HG02571 (cell line): ENCODE measurements at regions not wholly inside any gene's neighbourhood (a gene's known extent, or its start where the extent isn't known, plus 50 kb on each side); places are given as distances from the start of the nearest gene placed in this dataset.
A peak's percentile ranks its signal among the peaks of the same experiment; 100 is the strongest.
"Not testable (repeated sequence)": the region's sequence is repeated elsewhere in the genome, so short reads cannot be mapped to it uniquely, and the experiment has no call there.

Experiments
- ATAC-seq: cut with Tn5 transposase; IDR thresholded peaks from one replicate; pipeline ENCODE4 v1.9.1; 2021; ENCODE audit warnings: mild to moderate bottlenecking, moderate library complexity; ENCODE audit not compliant: unreplicated experiment

DNA sequence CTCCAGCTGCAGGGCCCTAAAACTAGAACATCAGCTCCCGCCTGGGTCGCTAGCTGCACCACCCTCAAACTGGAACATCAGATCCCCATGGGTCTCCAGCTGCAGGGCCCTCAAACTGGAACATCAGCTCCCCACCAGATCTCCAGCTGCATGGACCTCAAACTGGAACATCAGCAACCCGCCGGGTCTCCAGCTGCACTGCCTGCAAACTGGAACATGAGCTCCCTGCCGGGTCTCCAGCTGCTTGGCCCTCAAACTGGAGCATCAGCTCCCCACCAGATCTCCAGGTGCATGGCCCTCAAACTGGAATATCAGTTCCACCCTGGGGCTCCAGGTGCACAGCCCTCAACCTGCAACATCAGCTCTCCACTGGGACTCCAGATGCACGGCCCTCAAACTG is 82.7 kb downstream of the TFRC start:
- not testable (repeated sequence) for ATAC-seq

- not testable (repeated sequence) for ATAC-seq
Observed at GRCh38 chr3:195996314-195996713, 85.6 kb downstream of the TFRC start.

GRCh38 chr3:195994343-195994742 is 86.0 kb upstream of the TNK2 start:
- ATAC-seq = not testable (repeated sequence)

GRCh38 chr3:195993671-195994070 is 85.3 kb upstream of the TNK2 start:
- ATAC-seq = not testable (repeated sequence)

GRCh38 chr3:195992956-195993595 is 84.7 kb upstream of the TNK2 start:
- ATAC-seq = not testable (repeated sequence)

GRCh38 chr3:195991986-195992385 is 83.6 kb upstream of the TNK2 start:
- ATAC-seq = not testable (repeated sequence)

DNA sequence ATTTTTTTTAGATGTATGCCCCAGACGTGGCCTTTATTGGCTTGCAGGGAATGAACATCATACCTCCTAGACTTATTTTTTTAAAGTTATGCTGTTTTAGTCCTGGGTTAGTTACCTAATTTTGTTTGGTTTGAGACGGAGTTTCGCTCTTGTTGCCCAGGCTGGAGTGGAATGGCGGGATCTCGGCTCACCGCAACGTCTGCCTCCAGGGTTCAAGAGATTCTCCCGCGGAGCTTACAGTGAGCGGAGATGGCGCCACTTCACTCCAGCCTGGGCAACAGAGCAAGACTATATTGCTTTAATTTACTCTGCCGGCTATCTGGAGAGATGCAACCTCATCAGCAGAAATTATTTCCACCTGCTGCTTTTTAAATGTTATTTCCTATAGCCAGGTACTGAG is 82.9 kb upstream of the TNK2 start:
- not testable (repeated sequence) for ATAC-seq

DNA sequence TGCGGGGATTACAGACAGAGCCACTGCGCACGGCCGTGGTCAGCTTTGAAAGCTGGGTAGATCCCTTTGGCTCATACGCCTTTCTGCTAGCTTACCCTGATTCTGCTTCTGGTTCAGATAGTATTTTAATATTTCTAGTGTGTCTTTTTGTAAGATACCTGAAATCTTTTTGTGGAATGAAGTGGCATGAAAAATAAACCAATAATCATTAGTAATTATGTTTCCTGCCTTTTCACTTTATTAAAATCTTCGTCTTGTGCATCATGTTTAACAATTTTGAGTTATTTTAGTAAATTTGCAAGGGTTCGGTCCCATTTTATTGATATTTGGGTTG is 82.5 kb upstream of the TNK2 start:
- not testable (repeated sequence) for ATAC-seq

- peak; percentile 92 for ATAC-seq
Observed at GRCh38 chr3:195989921-195990840, 81.8 kb upstream of the TNK2 start.

DNA sequence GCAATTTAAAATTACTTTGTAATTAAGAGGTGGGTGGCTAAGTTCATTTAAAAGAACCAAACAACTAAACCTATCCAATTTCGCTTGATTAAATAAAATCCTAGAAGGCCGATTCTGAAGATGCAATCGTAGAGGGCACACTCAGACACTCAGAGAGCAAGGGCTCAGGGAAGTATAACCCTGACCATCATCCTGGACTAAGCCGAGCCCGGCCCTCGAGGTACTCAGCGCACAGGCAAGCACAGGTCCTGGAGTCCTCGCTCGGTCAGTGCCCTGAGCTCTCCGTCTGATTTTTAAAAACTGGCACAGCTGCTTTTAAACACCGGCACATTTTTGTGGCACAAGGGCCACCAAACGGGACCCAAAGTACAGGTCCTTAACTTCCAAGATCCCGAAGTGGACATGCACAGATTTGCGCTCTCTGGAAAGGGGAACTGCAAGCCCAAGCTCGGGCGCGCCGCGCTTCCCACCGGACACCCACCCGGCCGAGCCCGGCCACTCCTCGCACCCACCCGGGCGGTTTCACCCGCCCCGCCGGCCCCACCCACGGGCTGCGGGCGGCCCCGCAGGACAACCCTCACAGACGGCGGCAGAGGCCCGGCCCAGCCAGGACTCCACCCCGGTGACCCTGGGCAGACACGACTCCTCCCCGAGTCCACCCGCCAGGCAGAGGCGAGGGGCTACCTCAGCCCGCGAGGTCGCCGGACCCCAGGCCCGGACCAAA is 81.0 kb upstream of the TNK2 start:
- peak; percentile 41 for ATAC-seq

DNA sequence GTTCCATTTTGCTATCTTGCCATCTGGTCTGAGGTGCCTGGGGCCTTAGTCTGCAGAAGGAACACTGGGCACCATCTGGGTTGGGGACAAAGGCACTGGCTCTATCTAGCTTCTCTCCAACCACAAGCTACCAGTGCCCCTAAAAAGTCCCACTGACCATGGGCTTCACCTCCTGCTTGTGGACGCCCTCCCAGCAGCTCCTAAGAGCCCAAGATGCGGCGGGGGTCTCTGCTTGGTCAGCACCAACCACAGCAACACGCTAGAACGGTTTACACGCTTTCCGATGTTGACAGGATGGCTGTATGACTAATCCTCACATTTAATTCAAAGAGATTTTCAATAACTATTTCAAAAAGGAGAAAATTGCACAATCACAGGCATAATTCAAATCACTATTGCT is 80.4 kb upstream of the TNK2 start:
- ATAC-seq = not testable (repeated sequence)

DNA sequence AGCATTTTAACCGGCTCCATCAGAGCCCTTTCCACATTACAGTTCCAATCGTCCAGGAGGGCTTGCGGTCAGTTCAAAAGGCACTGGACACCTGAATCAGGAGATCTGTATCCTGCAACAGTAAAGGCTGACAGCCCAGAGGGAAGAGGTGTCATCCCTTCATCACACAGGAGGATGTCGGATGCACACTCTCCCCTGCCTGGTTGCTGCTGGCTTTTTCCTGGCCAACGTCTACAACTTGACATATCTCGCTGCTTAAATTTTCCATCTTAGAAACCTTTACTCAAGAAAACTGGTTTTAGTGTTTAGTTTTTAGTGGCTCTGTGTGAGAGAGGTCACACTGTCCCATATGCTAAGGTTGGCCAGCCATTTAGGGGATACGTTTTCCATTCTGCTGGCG is 78.7 kb upstream of the TNK2 start:
- ATAC-seq = not testable (repeated sequence)

- not testable (repeated sequence) for ATAC-seq
Observed at GRCh38 chr3:195986576-195986975, 78.2 kb upstream of the TNK2 start.

GRCh38 chr3:195985348-195985920 is 77.1 kb upstream of the TNK2 start:
- not testable (repeated sequence) for ATAC-seq

DNA sequence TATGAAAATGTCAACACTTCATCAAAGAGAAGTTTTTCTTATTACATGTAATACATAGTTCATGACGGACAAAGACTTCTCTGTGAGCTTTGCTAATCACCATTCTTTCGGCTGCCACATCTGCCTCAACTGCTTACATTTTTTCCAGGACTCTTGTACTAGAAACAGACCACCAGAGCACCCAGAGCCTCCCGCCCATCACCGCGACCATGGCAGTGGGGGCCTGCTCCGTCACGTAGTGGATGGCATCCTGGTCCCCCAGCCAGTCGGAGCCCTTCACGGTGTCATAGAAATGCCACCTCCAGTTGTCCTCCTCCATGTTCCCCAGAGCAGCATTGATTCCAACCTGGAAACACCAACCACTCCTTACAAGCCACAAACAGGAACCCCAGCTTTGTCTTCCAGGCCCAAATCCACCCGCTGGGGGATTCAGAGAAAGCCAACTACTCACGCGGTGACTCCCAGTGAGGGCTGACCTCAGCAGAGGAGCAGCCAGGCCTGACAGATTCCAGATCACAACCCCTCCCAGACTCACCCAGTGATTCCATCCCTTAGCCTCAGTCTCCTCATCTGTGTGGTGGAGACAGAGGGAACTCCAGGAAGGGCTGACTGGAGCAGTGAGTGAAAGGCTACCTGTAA is 76.2 kb upstream of the TNK2 start:
- ATAC-seq = not testable (repeated sequence)

GRCh38 chr3:195983880-195984279 is 75.5 kb upstream of the TNK2 start:
- not testable (repeated sequence) for ATAC-seq

DNA sequence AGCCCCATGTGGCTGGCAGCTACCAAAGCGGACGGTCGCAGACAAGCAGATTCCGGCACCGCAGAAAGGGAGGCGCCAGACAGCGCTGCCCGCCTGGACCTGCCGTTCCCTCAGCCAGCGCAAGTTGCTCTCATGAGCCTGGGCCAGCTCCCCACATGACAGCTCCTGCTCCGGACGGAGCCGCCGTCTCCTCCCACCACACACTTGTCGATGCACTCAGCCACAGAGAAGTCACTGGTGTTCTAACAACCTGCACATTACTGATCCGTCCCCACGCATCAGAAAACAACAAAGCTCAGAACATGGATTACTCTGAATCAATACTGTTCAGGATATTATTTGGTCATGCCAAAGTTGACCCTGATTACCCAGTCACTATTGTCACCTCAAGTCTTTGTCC is 74.4 kb upstream of the TNK2 start:
- not testable (repeated sequence) for ATAC-seq

- not testable (repeated sequence) for ATAC-seq
Observed at GRCh38 chr3:195981778-195982177, 73.4 kb upstream of the TNK2 start.

DNA sequence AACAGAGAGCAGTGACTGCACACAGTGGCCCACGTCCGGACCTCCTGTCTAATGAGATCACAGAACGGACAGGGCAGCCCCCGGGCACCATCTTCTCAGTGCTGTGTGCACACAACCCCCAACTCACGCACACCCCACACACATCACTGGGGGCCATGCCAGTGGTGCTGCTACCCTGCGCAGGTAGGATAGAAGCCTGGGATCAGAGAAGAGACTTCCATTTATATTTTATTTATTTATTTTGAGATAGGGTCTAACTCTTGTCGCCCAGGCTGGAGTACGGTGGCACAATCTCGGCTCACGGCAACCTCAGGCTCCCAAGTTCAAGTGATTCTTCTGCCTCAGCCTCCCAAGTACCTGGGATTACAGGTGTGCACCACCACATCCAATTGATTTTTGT is 71.5 kb upstream of the TNK2 start:
- not testable (repeated sequence) for ATAC-seq

DNA sequence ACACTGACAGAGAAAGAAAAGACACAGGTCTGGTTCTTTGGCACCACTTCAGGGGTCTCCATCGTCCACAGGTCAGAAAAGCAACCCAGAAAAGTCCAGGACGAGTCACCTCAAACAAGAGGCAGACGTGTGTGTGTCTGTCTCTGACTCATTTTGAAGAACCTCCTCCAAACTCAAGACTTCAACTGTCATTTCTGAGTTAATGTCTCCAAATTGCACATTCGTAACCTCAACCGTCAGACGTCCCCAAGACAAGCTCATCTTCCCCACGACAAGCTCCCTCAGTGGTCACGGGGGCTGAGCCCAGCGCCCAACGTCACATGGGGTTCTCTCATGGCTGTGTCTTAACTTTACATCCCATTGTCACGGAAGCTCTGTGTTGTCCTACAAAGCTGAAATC is 70.2 kb upstream of the TNK2 start:
- not testable (repeated sequence) for ATAC-seq

DNA sequence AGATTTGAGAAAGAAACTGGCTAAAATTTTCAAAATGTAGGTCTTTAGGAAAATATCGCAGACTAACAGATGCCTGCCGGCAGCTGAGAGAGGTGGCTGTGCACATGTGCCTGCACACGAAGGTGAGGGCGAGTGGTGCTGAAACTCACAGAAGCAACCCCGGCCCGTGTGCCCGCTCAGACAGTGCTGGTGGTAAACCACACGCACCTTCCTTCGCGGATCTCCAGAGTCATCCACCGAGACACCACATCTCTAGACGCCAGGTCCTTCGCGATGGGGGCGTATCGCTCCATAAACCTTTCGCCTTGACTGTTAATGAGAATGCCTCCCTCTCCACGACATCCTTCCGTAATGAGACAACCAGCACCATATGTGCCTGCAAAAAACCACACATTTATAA is 68.5 kb upstream of the TNK2 start:
- not testable (repeated sequence) for ATAC-seq
